ENCODE measurements at regions not wholly inside any gene's neighbourhood (a gene's known extent, or its start where the extent isn't known, plus 50 kb on each side); places are given as distances from the start of the nearest gene placed in this dataset.

DNA sequence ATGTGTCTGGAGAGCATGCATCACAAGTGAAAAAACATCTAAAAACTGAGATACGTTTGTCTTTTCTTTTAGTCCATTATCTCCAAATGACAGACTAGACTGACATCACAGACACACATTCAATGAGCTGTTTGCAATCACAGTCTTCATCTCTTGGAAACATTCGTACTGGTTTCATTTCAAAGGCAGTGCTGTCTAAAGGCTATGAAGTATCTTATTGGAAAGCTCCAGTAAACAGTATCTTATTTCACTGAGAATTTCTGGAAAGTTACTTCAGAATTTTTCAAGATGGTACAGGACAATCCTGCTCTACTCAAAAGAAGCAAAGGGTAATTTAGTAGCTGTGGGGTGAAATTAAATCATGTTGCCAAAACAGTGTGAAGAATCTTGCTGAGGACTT lies 53.5 kb upstream of the TNFRSF19 start:
- intact Hi-C loops (cut with micrococcal nuclease) (no loop called here), dilution Hi-C loops (cut with MboI; ENCODE audit: extremely low pct_ligation_motif_present, low sequenced_read_pairs) (no loop called here)
- H3K27ac ChIP-seq (ENCODE audit: insufficient read depth, low read depth, low read length) = no peak overlapping the region
- H3K9me1 ChIP-seq (replicated peaks; ENCODE audit: control insufficient read depth, extremely low read depth, insufficient read depth, low read length) = no peaks in the 10 kb centered on the region
- DNase-seq (ENCODE audit: low read depth, low spot score) (no peak), FAIRE-seq (no peak)
- no peaks in the 10 kb centered on the region for H3K9me3 ChIP-seq (replicated peaks; ENCODE audit: control insufficient read depth, insufficient read depth, low read length)
- no peaks in the 10 kb centered on the region for H3K79me2 ChIP-seq (ENCODE audit: control insufficient read depth, insufficient read depth, low read length)
- no peaks in the 10 kb centered on the region for H3K36me3 ChIP-seq (ENCODE audit: control insufficient read depth in 2 of 2, extremely low read depth in 1 of 2, insufficient read depth in 2 of 2, low read length in 2 of 2)
- no peak overlapping the region for H3K9ac ChIP-seq (replicated peaks; ENCODE audit: extremely low read depth, insufficient read depth, low read length)
- peaks cover 3 to 4% of the 10 kb centered on the region in 2 experiments for H3K27me3 ChIP-seq (ENCODE audit: control insufficient read depth in 2 of 2, insufficient read depth in 2 of 2, low read length in 2 of 2)
- H4K20me1 ChIP-seq (replicated peaks; ENCODE audit: control insufficient read depth, extremely low read depth, insufficient read depth, low read length) = no peaks in the 10 kb centered on the region
- CTCF ChIA-PET = no interaction called here
- no TSS peak for BruUV-seq (replicated peaks)
- H3K4me2 ChIP-seq (ENCODE audit: insufficient read depth, low read length) = no peak overlapping the region
- no peak overlapping the region for H2AFZ ChIP-seq (ENCODE audit: low read depth, low read length)
- POLR2A ChIA-PET = no interaction called here
- TF ChIP-seq, protein P1, sequence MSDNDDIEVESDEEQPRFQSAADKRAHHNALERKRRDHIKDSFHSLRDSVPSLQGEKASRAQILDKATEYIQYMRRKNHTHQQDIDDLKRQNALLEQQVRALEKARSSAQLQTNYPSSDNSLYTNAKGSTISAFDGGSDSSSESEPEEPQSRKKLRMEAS (IDR thresholded peaks at IDR 0.05; ENCODE audit: insufficient read depth, insufficient read length) = no peak
- TF ChIP-seq FOS (IDR thresholded peaks at IDR 0.05; ENCODE audit: borderline replicate concordance, insufficient read depth, low read length) (no peak), MYC (IDR thresholded peaks at IDR 0.05; ENCODE audit: low read depth, low read length) (no peak), POLR2AphosphoS5 (IDR thresholded peaks at IDR 0.05; ENCODE audit: insufficient read depth, low read depth, low read length) (no peak), EZH2 (IDR thresholded peaks at IDR 0.05; ENCODE audit: borderline replicate concordance, low read depth, low read length, severe bottlenecking) (no peak), POLR2A (IDR thresholded peaks at IDR 0.05; ENCODE audit: low read depth, low read length) (no peak), GATA2 (IDR thresholded peaks at IDR 0.05; ENCODE audit: insufficient read depth, insufficient read length, low read depth, low read length) (no peak), JUN (IDR thresholded peaks at IDR 0.05; ENCODE audit: borderline replicate concordance, insufficient read depth, insufficient read length, low read depth) (no peak)
- TF ChIP-seq, protein P2, sequence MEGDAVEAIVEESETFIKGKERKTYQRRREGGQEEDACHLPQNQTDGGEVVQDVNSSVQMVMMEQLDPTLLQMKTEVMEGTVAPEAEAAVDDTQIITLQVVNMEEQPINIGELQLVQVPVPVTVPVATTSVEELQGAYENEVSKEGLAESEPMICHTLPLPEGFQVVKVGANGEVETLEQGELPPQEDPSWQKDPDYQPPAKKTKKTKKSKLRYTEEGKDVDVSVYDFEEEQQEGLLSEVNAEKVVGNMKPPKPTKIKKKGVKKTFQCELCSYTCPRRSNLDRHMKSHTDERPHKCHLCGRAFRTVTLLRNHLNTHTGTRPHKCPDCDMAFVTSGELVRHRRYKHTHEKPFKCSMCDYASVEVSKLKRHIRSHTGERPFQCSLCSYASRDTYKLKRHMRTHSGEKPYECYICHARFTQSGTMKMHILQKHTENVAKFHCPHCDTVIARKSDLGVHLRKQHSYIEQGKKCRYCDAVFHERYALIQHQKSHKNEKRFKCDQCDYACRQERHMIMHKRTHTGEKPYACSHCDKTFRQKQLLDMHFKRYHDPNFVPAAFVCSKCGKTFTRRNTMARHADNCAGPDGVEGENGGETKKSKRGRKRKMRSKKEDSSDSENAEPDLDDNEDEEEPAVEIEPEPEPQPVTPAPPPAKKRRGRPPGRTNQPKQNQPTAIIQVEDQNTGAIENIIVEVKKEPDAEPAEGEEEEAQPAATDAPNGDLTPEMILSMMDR (IDR thresholded peaks at IDR 0.05; ENCODE audit: extremely low read depth in 1 of 2, insufficient read depth in 1 of 2, low read depth in 1 of 2, low read length in 2 of 2) = no peak
- H3K4me3 ChIP-seq (replicated peaks in 1 of 3; ENCODE audit: insufficient read depth in 1 of 3, low read depth in 1 of 3, low read length in 3 of 3) = no peak overlapping the region
- no peaks in the 10 kb centered on the region for H3K4me1 ChIP-seq (ENCODE audit: control insufficient read depth, extremely low read depth, insufficient read depth, low read length)

All from endothelial cell of umbilical vein (primary cell).